ENCODE measurements at regions not wholly inside any gene's neighbourhood (a gene's known extent, or its start where the extent isn't known, plus 50 kb on each side); places are given as distances from the start of the nearest gene placed in this dataset.

GRCh38 chr12:53887881-53888280 lies 50.8 kb upstream of the HOXC13 start:
- TF ChIP-seq CTCF (IDR thresholded peaks at IDR 0.05) (no peak), POLR2AphosphoS5 (IDR thresholded peaks at IDR 0.05) (no peak), POLR2A (IDR thresholded peaks at IDR 0.05) (no peak), EP300 (IDR thresholded peaks at IDR 0.05) (no peak)

Measured in suprapubic skin (tissue), 4 donors.